GM21737 (cell line): ENCODE measurements at regions not wholly inside any gene's neighbourhood (a gene's known extent, or its start where the extent isn't known, plus 50 kb on each side); places are given as distances from the start of the nearest gene placed in this dataset.

Experiments used
- ATAC-seq: cut with Tn5 transposase; IDR thresholded peaks from one replicate; pipeline ENCODE4 v1.9.1; 2021; ENCODE audit warnings: mild to moderate bottlenecking, moderate library complexity; ENCODE audit not compliant: unreplicated experiment

GRCh38 chr1:112040891-112041740 is 51.6 kb upstream of the KCND3 start:
- no peak for ATAC-seq

DNA sequence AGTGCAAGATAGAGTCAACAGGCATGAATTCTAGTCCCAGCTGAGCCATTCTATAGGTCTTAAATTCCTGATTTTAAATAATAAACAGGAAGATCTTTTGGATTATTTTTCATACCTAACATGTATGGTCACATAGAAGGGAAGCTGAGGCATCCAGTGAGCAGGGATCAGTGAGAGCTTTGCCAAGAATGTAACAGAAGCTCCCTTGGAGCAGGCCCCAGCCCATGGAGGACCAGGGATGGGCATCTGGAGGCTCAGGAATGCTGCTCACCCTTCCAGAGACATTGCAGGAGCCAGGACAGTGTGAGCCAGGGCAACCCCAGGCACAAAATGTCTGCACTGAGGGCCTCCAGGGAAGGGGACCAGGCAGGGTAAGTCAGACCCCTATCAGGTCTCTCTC is 54.4 kb upstream of the KCND3 start:
- no peak for ATAC-seq

GRCh38 chr1:112044745-112045144 is 55.3 kb upstream of the KCND3 start:
- ATAC-seq = no peak

- no peak for ATAC-seq
These were observed 57.2 kb upstream of the KCND3 start for GRCh38 chr1:112046630-112047029.

DNA sequence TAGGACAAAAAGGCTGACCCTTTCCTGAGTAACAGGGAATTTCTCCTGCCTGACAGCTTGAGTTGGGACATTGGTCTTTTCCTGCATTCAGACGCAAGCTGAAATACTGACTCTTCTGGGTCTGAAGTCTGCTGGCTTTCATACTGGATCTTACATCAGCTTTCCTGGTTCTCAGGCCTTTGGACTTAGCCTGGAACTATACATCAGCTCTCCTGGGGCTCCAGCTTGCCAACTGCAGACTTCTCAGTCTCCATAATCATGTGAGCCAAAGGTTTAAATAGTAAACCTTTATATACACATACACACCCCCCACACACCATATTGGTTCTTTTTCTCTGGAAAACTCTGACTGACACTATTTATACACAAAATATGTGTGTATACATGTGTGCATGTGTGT is 59.0 kb upstream of the KCND3 start:
- ATAC-seq = no peak

GRCh38 chr1:112054510-112054909 is 65.0 kb upstream of the KCND3 start:
- ATAC-seq = no peak

- ATAC-seq = no peak
These were observed 66.9 kb upstream of the KCND3 start for GRCh38 chr1:112056354-112056753.

DNA sequence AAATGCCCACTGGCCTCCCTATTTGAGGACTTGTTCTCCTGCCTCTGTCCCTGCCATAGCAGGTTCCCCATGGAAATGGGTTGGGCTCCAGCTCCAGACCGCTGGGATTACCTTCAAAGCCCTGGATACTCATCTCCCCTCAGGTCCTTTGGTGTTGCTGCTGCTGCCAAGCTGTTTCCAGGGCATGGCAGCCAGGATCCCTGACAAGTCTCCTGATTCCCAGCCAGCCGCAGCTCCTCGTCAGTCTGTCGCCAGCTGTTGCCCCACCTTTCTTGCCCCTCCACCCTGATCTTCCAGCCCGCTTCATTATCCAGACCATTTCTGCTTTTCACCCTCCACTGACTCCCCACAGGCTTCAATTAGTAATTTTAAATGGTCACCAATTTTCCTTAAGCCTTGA is 68.3 kb upstream of the KCND3 start:
- no peak for ATAC-seq

DNA sequence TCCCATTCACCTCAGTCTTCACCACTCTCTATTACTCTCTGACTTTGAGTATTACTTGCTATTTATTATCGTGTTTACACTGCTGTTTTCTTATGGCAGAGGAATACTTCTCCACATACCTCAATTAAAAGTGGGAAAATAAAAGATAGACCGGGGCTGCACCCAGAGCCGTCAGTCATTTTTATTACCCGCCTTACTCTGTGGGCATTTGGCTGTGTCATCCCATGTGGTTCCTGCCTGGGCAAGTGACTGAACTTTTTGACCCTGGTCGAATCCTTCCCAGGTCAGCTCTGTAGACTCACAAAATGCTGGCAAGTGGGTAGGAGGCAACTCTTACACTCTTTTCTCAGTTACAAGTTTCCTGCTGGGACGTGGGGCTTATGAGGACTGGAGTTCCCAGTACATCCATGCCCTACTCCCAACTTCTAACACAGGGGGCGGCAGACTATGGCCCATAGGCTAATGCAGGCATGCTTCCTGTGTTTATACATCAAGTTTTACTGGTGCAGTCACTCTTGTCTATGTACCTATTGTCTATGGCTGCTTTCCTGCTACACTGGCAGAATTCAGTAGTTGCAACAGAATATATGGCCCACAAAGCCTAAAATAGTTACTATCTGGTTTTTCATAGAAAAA is 69.5 kb upstream of the KCND3 start:
- no peak for ATAC-seq

GRCh38 chr1:112059679-112060078 is 70.2 kb upstream of the KCND3 start:
- ATAC-seq = no peak

DNA sequence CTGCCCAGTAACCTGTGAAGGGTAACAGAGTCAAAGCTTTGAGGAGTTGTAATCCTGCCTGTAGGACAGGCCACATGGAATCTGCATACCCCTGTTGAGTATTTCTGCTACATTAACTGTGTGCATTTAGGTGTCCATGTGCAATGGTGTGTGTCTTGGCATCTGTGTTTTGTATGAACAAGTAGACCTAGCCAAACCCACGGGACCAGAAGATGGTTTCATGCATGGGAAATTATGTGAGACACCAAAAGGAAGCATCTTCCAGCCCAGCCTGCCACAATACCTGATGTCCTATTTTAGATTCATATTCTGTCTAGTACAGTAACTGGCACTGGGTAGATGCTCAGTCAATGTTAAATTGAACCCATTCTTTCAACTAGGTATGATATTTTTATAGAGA is 70.8 kb upstream of the KCND3 start:
- no peak for ATAC-seq

GRCh38 chr1:112061056-112061455 is 71.6 kb upstream of the KCND3 start:
- no peak for ATAC-seq

DNA sequence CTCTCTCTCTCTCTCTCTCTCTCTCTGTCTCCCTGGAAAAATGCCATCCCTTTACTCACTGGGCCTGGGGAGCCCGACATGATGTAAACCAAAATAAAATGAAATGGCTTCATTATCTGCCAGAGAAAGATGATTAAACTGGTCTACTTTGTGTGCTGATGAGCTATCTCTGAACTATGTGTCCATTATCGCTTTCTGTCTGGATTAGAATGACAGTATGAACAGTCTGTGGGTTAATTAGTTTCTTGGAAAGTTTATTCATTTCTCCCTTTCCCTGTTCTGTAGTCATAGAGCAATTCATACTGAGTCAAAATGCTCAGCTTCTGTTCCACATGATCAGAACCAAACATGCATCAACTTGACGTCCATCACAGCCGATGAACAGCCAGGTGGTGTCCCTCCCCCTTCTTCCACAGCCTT is 72.4 kb upstream of the KCND3 start:
- ATAC-seq = no peak

GRCh38 chr1:112063781-112064728 is 74.6 kb upstream of the KCND3 start:
- no peak for ATAC-seq

DNA sequence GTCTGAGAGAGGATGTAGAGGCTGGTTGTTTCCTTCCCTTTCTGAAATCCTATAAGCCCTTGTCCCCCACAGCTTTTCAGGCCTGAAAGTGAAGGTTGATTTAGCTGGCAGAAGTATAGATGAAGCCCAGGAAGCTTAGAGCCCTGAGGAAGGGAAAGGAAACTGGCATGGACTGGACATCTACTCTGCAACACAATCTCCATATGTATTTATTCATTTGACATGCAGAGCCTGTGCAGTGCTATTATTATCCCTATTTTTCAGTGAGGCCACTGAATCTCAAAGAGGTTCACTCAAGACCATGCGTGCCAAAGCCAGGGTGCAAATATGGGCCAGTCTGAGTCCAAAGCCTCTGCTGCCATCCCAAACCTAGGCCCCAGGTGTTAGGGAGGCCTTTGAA is 78.5 kb upstream of the KCND3 start:
- no peak for ATAC-seq

DNA sequence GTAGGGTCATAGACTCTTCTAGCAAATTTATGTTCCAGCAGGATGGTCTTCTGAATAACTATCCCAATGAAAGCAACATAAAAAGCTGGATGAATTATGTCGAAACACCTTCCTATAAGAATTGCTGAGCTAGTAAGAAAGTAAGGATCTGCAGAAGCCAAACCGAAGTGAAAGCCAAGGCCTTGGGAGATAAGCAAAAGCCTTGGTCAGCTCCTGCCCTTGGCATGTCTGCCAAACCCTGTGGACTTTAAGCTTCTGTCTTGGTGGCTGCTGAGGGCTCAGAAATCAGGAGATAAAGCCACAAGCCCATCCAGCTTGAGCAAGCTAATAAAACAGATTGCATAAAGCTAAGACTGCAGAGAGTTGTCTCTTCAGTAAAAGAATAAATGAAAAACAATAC is 81.2 kb upstream of the KCND3 start:
- no peak for ATAC-seq

DNA sequence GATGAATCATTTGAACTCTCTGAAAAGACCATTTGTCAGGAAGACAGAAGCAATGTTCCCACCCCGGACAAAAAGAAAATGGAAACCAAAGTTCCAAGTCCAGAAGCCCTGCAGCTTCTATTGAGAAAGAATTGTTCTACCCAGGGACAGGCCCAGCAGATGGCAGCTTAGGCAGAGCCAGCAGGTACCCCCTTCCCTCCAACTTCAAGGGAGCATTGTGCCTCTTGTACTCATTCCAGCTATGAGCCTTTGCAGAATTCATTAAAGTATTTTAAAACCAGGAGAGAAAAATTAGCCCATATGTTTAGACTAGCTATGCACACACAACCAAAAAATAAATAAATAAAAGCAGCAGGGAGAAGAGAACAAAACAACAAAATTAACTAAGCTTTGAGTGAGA is 85.2 kb upstream of the KCND3 start:
- ATAC-seq = no peak

GRCh38 chr1:112075566-112075965 is 86.1 kb upstream of the KCND3 start:
- ATAC-seq = no peak

DNA sequence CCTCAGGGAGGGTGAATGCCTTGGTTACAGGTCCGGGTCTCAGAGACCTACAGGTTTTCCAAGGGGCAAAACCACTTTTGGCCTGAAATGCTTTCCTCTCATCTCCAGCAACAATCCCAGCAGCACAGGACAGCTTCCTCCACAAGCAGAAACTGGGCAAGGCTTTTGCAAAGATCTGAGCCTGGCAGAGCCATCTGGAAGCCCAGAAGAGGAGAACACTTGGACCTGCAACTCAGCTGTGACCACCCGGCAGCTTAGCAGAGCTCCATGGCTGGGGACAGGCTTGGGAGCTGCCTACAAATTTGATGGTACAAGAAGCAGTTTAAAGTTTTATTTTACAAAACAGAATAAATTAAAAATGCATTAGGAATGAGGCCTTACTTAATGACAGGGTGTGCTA is 90.0 kb upstream of the KCND3 start:
- no peak for ATAC-seq

GRCh38 chr1:112083487-112083886 is 94.0 kb upstream of the KCND3 start:
- ATAC-seq = no peak

GRCh38 chr1:112092656-112093371 is 103.3 kb upstream of the KCND3 start:
- no peak for ATAC-seq
